MM.1S (cell line): ENCODE measurements at regions not wholly inside any gene's neighbourhood (a gene's known extent, or its start where the extent isn't known, plus 50 kb on each side); places are given as distances from the start of the nearest gene placed in this dataset.

Source experiments
- CTCF ChIP-seq: fragments of 300-600 bp; sonication (generic); IDR thresholded peaks from 2 replicates; pipeline ENCODE4 v1.5.1; 2016; ENCODE audit warnings: antibody characterized with exemption, low read length, mixed read lengths
- EZH2 ChIP-seq: fragments of 300-600 bp; sonication (generic); optimal IDR thresholded peaks from 2 replicates; pipeline ENCODE3; 2017; ENCODE audit warnings: low read depth, mild to moderate bottlenecking, antibody characterized with exemption, low read length, mixed read lengths
- EZH2phosphoT487 ChIP-seq: fragments of 300-600 bp; sonication (generic); IDR thresholded peaks from 2 replicates; pipeline ENCODE4 v1.6.1; 2018; ENCODE audit warnings: antibody characterized with exemption, low read length

GRCh38 chr1:70628973-70629372 is 217.9 kb downstream of the CTH start:
- TF ChIP-seq CTCF (no peak), EZH2phosphoT487 (no peak), EZH2 (no peak)
